ENCODE measurements at regions not wholly inside any gene's neighbourhood (a gene's known extent, or its start where the extent isn't known, plus 50 kb on each side); places are given as distances from the start of the nearest gene placed in this dataset.
"Not testable (repeated sequence)": the region's sequence is repeated elsewhere in the genome, so short reads cannot be mapped to it uniquely, and the experiment has no call there.

- no peaks in the 10 kb centered on the region for H3K27me3 ChIP-seq (replicated peaks; ENCODE audit: control insufficient read depth, insufficient read depth, low read length, poor library complexity, severe bottlenecking)
- DNase-seq, result no peak
- no peak overlapping the region for H3K4me3 ChIP-seq (ENCODE audit: insufficient read depth, low read depth, low read length, poor library complexity, severe bottlenecking)
- H3K36me3 ChIP-seq (ENCODE audit: control insufficient read depth, insufficient read depth, low read length), result no peaks in the 10 kb centered on the region
- no peaks in the 10 kb centered on the region for H3K4me1 ChIP-seq (ENCODE audit: control insufficient read depth, insufficient read depth, low read length, poor library complexity, severe bottlenecking)
- no peaks in the 10 kb centered on the region for H3K9me3 ChIP-seq (ENCODE audit: control insufficient read depth, low read length)
- no peak overlapping the region for H3K27ac ChIP-seq (ENCODE audit: insufficient read depth, low read length, poor library complexity, severe bottlenecking)
These were observed 503.7 kb downstream of the MATN1 start for GRCh38 chr1:30219675-30220074.

DNA sequence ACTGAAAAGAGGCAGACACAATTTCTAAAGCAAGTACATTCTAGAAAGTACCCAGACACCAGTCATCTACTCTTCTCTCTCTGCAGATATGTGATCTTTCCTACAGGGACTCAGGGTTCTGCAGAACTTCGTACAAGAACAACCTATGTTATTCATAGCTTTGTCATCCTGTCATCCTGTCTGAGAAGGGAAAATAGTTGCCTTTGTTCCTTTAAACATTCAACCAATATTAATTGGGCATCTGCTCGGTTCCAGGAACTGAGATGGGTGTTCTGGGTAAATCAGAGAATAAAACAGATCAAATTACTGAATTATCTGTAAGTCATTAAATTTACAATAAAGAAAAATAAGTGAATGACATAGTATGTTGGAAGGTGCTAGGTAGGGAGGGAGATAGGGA, 504.9 kb downstream of the MATN1 start:
- Histone ChIP-seq H3K4me1 (ENCODE audit: control insufficient read depth, insufficient read depth, low read length, poor library complexity, severe bottlenecking) (no peaks in the 10 kb centered on the region), H3K27ac (ENCODE audit: insufficient read depth, low read length, poor library complexity, severe bottlenecking) (no peak overlapping the region), H3K36me3 (ENCODE audit: control insufficient read depth, insufficient read depth, low read length) (no peaks in the 10 kb centered on the region), H3K27me3 (replicated peaks; ENCODE audit: control insufficient read depth, insufficient read depth, low read length, poor library complexity, severe bottlenecking) (no peaks in the 10 kb centered on the region), H3K9me3 (ENCODE audit: control insufficient read depth, low read length) (no peaks in the 10 kb centered on the region), H3K4me3 (ENCODE audit: insufficient read depth, low read depth, low read length, poor library complexity, severe bottlenecking) (no peak overlapping the region)
- no peak for DNase-seq

DNA sequence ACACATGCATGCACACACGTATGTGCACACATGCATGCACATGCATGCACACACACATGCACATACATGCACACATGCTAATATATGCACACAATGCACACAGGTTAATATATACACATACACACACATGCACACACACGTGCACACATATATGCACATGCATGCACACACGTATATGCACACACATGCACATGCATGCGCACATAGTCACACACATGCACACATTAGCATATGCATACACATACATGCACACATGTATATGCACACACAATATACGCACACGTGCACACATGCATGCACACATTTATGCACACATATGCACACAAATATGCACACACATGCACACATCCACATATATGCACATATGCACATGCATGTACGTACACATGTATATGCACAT, 506.8 kb downstream of the MATN1 start:
- H3K27me3 ChIP-seq (replicated peaks; ENCODE audit: control insufficient read depth, insufficient read depth, low read length, poor library complexity, severe bottlenecking), result no peaks in the 10 kb centered on the region
- H3K36me3 ChIP-seq (ENCODE audit: control insufficient read depth, insufficient read depth, low read length), result no peaks in the 10 kb centered on the region
- no peak for DNase-seq
- H3K27ac ChIP-seq (ENCODE audit: insufficient read depth, low read length, poor library complexity, severe bottlenecking), result no peak overlapping the region
- no peak overlapping the region for H3K4me3 ChIP-seq (ENCODE audit: insufficient read depth, low read depth, low read length, poor library complexity, severe bottlenecking)
- H3K9me3 ChIP-seq (ENCODE audit: control insufficient read depth, low read length), result no peaks in the 10 kb centered on the region
- H3K4me1 ChIP-seq (ENCODE audit: control insufficient read depth, insufficient read depth, low read length, poor library complexity, severe bottlenecking), result no peaks in the 10 kb centered on the region

DNA sequence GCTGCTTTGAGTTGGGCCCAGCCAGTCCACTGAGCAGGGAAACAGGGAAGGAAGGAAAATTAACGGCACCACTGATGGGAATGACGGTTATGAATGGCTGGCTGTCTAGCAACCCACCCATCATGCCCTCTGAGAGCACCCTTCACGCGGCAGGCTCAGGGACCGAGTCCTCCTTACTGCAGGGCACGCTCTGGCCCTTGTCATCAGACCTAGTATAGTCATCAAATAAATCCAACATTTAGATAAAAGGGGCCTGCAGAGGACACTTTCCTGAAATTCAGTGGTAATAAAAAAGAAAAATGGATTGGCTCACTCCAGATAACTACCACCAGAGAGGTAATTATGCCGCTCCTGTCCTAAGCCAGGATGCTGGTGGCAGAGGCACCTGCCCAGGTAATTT, 509.4 kb downstream of the MATN1 start:
- no peak for DNase-seq

GRCh38 chr1:30207962-30208361, 515.4 kb downstream of the MATN1 start:
- H3K27ac ChIP-seq (ENCODE audit: insufficient read depth, low read length, poor library complexity, severe bottlenecking); H3K9me3 ChIP-seq (ENCODE audit: control insufficient read depth, low read length); H3K27me3 ChIP-seq (replicated peaks; ENCODE audit: control insufficient read depth, insufficient read depth, low read length, poor library complexity, severe bottlenecking); DNase-seq; H3K4me3 ChIP-seq (ENCODE audit: insufficient read depth, low read depth, low read length, poor library complexity, severe bottlenecking); H3K4me1 ChIP-seq (ENCODE audit: control insufficient read depth, insufficient read depth, low read length, poor library complexity, severe bottlenecking); H3K36me3 ChIP-seq (ENCODE audit: control insufficient read depth, insufficient read depth, low read length): not testable (repeated sequence)

More for the DNA sequence above, 509.4 kb downstream of the MATN1 start:
- Histone ChIP-seq H3K36me3 (ENCODE audit: control insufficient read depth, insufficient read depth, low read length) (no peaks in the 10 kb centered on the region), H3K27ac (ENCODE audit: insufficient read depth, low read length, poor library complexity, severe bottlenecking) (no peak overlapping the region), H3K9me3 (ENCODE audit: control insufficient read depth, low read length) (no peaks in the 10 kb centered on the region), H3K4me3 (ENCODE audit: insufficient read depth, low read depth, low read length, poor library complexity, severe bottlenecking) (no peak overlapping the region), H3K27me3 (replicated peaks; ENCODE audit: control insufficient read depth, insufficient read depth, low read length, poor library complexity, severe bottlenecking) (no peaks in the 10 kb centered on the region), H3K4me1 (ENCODE audit: control insufficient read depth, insufficient read depth, low read length, poor library complexity, severe bottlenecking) (no peaks in the 10 kb centered on the region)

DNA sequence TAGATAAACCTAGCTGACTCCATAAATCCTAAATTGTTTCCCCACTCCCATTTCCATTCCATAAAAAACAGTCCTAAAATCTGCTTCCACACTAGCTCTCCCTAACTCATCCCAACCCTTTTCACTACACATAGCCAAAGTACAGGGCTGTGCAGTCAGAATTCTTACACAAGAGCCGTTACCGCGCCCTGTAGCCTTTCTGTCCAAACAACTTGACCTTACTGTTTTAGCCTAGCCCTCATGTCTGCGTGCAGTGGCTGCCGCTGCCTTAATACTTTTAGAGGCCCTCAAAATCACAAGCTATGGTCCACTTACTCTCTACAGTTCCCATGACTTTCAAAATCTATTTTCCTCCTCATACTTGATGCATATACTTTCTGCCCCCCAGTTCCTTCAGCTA, 516.8 kb downstream of the MATN1 start:
- H3K27me3 ChIP-seq (replicated peaks; ENCODE audit: control insufficient read depth, insufficient read depth, low read length, poor library complexity, severe bottlenecking); H3K4me1 ChIP-seq (ENCODE audit: control insufficient read depth, insufficient read depth, low read length, poor library complexity, severe bottlenecking); H3K9me3 ChIP-seq (ENCODE audit: control insufficient read depth, low read length); H3K36me3 ChIP-seq (ENCODE audit: control insufficient read depth, insufficient read depth, low read length); DNase-seq; H3K4me3 ChIP-seq (ENCODE audit: insufficient read depth, low read depth, low read length, poor library complexity, severe bottlenecking); H3K27ac ChIP-seq (ENCODE audit: insufficient read depth, low read length, poor library complexity, severe bottlenecking): not testable (repeated sequence)

- H3K27me3 ChIP-seq (replicated peaks; ENCODE audit: control insufficient read depth, insufficient read depth, low read length, poor library complexity, severe bottlenecking); H3K4me3 ChIP-seq (ENCODE audit: insufficient read depth, low read depth, low read length, poor library complexity, severe bottlenecking); H3K36me3 ChIP-seq (ENCODE audit: control insufficient read depth, insufficient read depth, low read length); H3K27ac ChIP-seq (ENCODE audit: insufficient read depth, low read length, poor library complexity, severe bottlenecking); H3K9me3 ChIP-seq (ENCODE audit: control insufficient read depth, low read length); H3K4me1 ChIP-seq (ENCODE audit: control insufficient read depth, insufficient read depth, low read length, poor library complexity, severe bottlenecking); DNase-seq: not testable (repeated sequence)
These were observed 518.5 kb downstream of the MATN1 start for GRCh38 chr1:30204916-30205315.

DNA sequence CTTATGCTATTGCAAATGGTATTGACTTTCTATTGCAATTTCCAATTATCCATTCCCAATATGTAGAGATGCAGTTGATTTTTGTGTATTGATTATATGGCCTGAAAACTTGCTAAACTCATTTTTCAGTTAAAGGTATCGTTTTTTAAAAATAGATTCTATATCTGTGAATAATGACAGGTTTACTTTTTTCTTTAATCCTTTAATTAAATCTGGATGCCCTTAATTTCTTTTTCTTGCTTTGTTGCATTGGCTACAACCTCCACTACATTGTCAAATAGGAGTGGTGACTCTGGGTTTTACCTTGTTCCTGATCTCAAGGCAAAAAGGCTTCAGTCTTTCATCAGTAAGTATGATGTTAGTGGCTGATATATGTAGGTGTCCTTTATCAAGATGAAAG, 522.4 kb downstream of the MATN1 start:
- no peaks in the 10 kb centered on the region for H3K4me1 ChIP-seq (ENCODE audit: control insufficient read depth, insufficient read depth, low read length, poor library complexity, severe bottlenecking)

GRCh38 chr1:30200161-30200560, 523.2 kb downstream of the MATN1 start:
- DNase-seq, result no peak
- no peaks in the 10 kb centered on the region for H3K4me1 ChIP-seq (ENCODE audit: control insufficient read depth, insufficient read depth, low read length, poor library complexity, severe bottlenecking)
- H3K36me3 ChIP-seq (ENCODE audit: control insufficient read depth, insufficient read depth, low read length), result no peaks in the 10 kb centered on the region
- no peak overlapping the region for H3K4me3 ChIP-seq (ENCODE audit: insufficient read depth, low read depth, low read length, poor library complexity, severe bottlenecking)
- H3K27me3 ChIP-seq (replicated peaks; ENCODE audit: control insufficient read depth, insufficient read depth, low read length, poor library complexity, severe bottlenecking), result peaks cover 2% of the 10 kb centered on the region
- H3K27ac ChIP-seq (ENCODE audit: insufficient read depth, low read length, poor library complexity, severe bottlenecking), result no peak overlapping the region
- H3K9me3 ChIP-seq (ENCODE audit: control insufficient read depth, low read length), result no peaks in the 10 kb centered on the region

More for the DNA sequence above, 522.4 kb downstream of the MATN1 start:
- Histone ChIP-seq H3K36me3 (ENCODE audit: control insufficient read depth, insufficient read depth, low read length) (no peaks in the 10 kb centered on the region), H3K9me3 (ENCODE audit: control insufficient read depth, low read length) (no peaks in the 10 kb centered on the region), H3K4me3 (ENCODE audit: insufficient read depth, low read depth, low read length, poor library complexity, severe bottlenecking) (no peak overlapping the region), H3K27me3 (replicated peaks; ENCODE audit: control insufficient read depth, insufficient read depth, low read length, poor library complexity, severe bottlenecking) (peaks cover 2% of the 10 kb centered on the region), H3K27ac (ENCODE audit: insufficient read depth, low read length, poor library complexity, severe bottlenecking) (no peak overlapping the region)
- DNase-seq, result no peak

DNA sequence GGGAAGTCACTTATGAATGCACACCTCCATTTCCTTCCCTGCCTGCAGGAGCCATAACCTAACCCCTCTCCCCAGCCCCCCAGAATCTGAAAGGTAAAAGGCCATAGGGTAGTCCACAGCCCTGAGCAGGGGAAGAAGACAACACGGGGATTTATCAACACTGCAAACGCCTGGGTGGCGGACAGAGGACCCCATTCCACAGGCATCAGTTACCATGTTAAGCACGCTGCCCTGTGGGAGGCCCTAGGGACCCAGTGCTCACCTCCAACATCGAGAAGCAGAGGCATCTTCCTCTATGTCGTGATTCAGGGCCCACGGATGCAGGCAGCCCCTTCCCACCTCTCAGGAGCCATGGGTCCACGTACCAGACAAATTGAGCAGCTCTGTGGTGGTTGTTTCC, 523.8 kb downstream of the MATN1 start:
- no peaks in the 10 kb centered on the region for H3K36me3 ChIP-seq (ENCODE audit: control insufficient read depth, insufficient read depth, low read length)
- no peaks in the 10 kb centered on the region for H3K4me1 ChIP-seq (ENCODE audit: control insufficient read depth, insufficient read depth, low read length, poor library complexity, severe bottlenecking)
- no peak overlapping the region for H3K27ac ChIP-seq (ENCODE audit: insufficient read depth, low read length, poor library complexity, severe bottlenecking)
- no peaks in the 10 kb centered on the region for H3K9me3 ChIP-seq (ENCODE audit: control insufficient read depth, low read length)
- H3K4me3 ChIP-seq (ENCODE audit: insufficient read depth, low read depth, low read length, poor library complexity, severe bottlenecking), result no peak overlapping the region
- H3K27me3 ChIP-seq (replicated peaks; ENCODE audit: control insufficient read depth, insufficient read depth, low read length, poor library complexity, severe bottlenecking), result peaks cover 2% of the 10 kb centered on the region
- DNase-seq, result no peak
